ENCODE measurements at regions not wholly inside any gene's neighbourhood (a gene's known extent, or its start where the extent isn't known, plus 50 kb on each side); places are given as distances from the start of the nearest gene placed in this dataset.

DNA sequence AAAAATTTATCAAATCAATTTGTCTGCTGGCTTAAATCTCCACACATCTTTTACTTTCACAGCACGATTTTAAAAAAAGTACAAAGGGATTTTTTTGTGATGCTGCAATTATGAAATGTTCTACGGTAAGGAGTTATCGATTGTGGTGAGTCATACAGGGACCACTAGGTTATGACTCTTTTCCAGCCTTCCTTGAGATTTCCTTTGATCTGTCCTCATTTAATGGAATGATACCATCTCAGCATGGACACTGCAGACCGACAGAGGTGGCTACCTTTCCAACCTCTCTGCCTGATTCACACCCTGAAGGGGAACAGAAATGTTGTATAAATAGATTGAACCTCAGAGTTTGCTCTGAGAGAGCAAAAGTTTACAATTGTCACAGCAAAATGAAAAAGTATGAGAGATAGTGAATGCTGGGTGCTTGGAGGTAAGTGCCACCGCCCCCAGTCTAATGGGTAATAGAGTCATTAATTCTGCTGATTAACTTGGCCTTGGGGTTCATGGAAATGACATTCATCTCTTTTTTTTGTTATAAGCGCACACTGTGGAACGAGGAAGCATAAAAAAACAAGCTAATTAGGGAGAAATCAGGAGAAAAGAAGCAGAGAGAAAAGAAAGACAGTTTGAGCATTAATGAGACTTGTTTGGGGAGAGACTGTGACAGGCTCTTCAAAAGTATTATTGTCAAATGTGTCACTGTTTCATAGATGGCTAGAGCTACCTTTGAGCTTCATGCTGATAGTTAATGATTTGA, 306.0 kb downstream of the RNF144B start:
- WGBS, 2 donors, result 69 to 77% methylated on average over 7 of the region's 7 CpGs
- no peak for TF ChIP-seq POLR2A (IDR thresholded peaks at IDR 0.05)
- TF ChIP-seq, protein P1, sequence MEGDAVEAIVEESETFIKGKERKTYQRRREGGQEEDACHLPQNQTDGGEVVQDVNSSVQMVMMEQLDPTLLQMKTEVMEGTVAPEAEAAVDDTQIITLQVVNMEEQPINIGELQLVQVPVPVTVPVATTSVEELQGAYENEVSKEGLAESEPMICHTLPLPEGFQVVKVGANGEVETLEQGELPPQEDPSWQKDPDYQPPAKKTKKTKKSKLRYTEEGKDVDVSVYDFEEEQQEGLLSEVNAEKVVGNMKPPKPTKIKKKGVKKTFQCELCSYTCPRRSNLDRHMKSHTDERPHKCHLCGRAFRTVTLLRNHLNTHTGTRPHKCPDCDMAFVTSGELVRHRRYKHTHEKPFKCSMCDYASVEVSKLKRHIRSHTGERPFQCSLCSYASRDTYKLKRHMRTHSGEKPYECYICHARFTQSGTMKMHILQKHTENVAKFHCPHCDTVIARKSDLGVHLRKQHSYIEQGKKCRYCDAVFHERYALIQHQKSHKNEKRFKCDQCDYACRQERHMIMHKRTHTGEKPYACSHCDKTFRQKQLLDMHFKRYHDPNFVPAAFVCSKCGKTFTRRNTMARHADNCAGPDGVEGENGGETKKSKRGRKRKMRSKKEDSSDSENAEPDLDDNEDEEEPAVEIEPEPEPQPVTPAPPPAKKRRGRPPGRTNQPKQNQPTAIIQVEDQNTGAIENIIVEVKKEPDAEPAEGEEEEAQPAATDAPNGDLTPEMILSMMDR (IDR thresholded peaks at IDR 0.05), result no peak
- H3K4me3 ChIP-seq (ENCODE audit: low read depth, poor library complexity, severe bottlenecking), result no peak overlapping the region
- no peak for DNase-seq (ENCODE audit: low spot score in 2 of 2)
- intact Hi-C loops (cut with DNase I; ENCODE audit: low total_unique reads), result no loop called here

DNA sequence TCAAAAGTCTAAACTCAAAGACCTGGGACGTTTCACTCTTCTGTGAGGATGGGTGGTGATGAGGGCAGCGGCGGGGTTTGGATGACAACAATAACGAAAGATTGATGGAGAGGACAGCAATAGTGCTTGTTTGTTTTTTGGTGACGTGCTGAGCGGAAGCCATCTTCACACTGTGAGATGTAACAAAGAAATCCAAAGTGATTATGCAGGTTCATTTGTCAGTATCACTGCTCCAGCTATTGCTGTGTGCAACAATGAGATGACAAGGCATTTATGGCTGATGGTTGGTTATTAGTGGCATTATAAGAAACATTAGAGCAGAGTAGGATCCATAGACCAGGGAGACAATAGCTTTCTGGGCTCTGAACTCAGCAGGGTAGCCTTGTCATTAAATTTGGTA, 306.7 kb downstream of the RNF144B start:
- TF ChIP-seq, protein P1 (IDR thresholded peaks at IDR 0.05), result no peak
- TF ChIP-seq POLR2A (IDR thresholded peaks at IDR 0.05), result no peak
- 71 to 85% methylated on average over 6 of the region's 6 CpGs for WGBS, 2 donors
- DNase-seq (ENCODE audit: low spot score in 2 of 2), result no peak
- intact Hi-C loops (cut with DNase I; ENCODE audit: low total_unique reads), result no loop called here
- H3K4me3 ChIP-seq (ENCODE audit: low read depth, poor library complexity, severe bottlenecking), result no peak overlapping the region

DNA sequence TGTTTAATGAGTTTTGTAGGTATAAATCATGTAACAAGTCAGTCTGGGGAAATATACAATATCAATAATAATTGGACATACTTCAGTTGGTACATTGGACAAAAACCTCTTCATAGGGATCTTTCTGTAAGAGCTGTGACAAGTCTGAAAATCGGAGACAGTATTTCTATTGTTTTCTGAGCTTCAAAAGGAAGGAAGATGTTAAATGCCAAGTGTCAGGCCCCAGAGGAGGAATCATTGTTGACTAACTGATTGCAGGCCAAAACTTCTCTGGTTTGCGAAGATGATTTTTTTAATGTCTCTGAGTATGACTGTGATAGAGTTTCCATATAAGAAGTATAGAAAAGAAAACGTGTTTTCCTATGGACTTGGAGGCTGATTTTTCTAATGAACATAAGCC, 316.4 kb downstream of the RNF144B start:
- WGBS, 2 donors, result 37 to 62% methylated on average over 3 of the region's 3 CpGs
- DNase-seq (ENCODE audit: low spot score in 2 of 2), result no peak
- no peak overlapping the region for H3K4me3 ChIP-seq (ENCODE audit: low read depth, poor library complexity, severe bottlenecking)
- intact Hi-C loops (cut with DNase I; ENCODE audit: low total_unique reads), result no loop called here
- no peak for TF ChIP-seq POLR2A (IDR thresholded peaks at IDR 0.05)
- TF ChIP-seq, protein P1 (IDR thresholded peaks at IDR 0.05), result no peak

DNA sequence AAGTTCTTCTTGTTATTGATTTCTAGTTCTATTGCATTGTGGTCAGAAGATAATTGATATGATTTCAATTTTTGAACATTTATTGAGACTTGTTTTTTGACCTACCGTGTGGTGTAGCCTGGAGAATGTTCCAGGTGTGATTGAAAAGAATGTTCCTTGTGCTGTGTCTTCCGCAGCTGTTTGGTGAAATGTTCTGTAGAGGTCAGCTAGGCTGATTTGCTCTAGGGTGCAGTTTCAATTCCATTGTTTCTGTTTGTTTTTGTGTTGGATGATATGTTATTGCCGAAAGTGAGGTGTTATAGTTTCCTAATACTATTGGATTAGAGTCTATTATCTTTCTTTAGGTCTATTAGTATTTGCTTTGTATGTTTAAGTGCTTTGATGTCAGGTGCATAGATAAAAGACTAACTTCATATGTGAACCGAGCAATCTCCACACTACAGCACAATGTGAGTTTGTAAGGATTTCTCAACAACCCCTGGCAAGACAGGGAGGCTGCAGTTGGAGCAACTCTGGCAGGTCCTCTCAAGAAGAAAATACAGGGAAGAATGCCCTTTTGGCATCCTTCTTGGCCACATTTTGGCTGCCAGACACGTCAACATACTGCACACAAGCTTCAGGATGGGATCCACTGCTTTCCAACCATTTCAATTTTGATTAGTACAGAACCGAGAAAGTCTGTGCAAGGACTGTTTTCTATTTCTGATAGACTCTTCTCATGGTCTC, 320.7 kb downstream of the RNF144B start:
- intact Hi-C loops (cut with DNase I; ENCODE audit: low total_unique reads), result no loop called here
- 66 to 72% methylated on average over 6 of the region's 6 CpGs for WGBS, 2 donors
- no peak overlapping the region for H3K4me3 ChIP-seq (ENCODE audit: low read depth, poor library complexity, severe bottlenecking)
- no peak for TF ChIP-seq POLR2A (IDR thresholded peaks at IDR 0.05)
- TF ChIP-seq, protein P1 (IDR thresholded peaks at IDR 0.05), result no peak
- DNase-seq (ENCODE audit: low spot score in 2 of 2), result no peak

DNA sequence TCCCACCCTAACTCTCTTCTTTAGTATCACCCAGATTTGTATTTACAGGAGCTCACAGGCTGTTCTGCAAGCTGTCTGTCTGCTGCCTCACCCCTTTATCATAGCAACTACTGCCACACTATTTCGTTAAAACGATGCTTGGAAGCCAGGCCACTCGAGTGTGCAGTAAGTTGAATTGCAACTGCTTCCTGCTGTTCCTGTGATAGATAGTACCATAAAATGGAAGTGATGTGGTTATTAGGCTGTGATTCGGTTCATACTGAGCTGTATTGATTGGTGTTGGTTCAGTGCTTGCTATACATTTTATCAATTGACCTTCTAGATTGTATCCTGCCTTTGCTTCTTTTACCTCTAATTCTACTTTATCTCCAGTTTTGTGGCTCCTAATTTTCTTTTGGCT, 325.4 kb downstream of the RNF144B start:
- WGBS, 2 donors, result 60 to 69% methylated on average over 4 of the region's 4 CpGs
- intact Hi-C loops (cut with DNase I; ENCODE audit: low total_unique reads), result no loop called here
- no peak for DNase-seq (ENCODE audit: low spot score in 2 of 2)
- no peak overlapping the region for H3K4me3 ChIP-seq (ENCODE audit: low read depth, poor library complexity, severe bottlenecking)
- TF ChIP-seq, protein P1 (IDR thresholded peaks at IDR 0.05), result no peak
- no peak for TF ChIP-seq POLR2A (IDR thresholded peaks at IDR 0.05)

Measured in lower leg skin (tissue), 4 donors.